ENCODE measurements at regions not wholly inside any gene's neighbourhood (a gene's known extent, or its start where the extent isn't known, plus 50 kb on each side); places are given as distances from the start of the nearest gene placed in this dataset.

GRCh38 chr1:172957491-172957890 is 93.2 kb downstream of the TNFSF18 start:
- no peak for DNase-seq

GRCh38 chr1:172959571-172959970 is 91.2 kb downstream of the TNFSF18 start:
- no peak for DNase-seq

GRCh38 chr1:172960019-172960418 is 90.7 kb downstream of the TNFSF18 start:
- DNase-seq = no peak

GRCh38 chr1:172960454-172961208 is 90.1 kb downstream of the TNFSF18 start:
- DNase-seq = no peak

GRCh38 chr1:172964864-172965263 is 85.9 kb downstream of the TNFSF18 start:
- DNase-seq = no peak

GRCh38 chr1:172966844-172967540 is 83.7 kb downstream of the TNFSF18 start:
- no peak for DNase-seq

GRCh38 chr1:172967936-172968335 is 82.8 kb downstream of the TNFSF18 start:
- no peak for DNase-seq

- DNase-seq = no peak
These were observed 81.1 kb downstream of the TNFSF18 start for GRCh38 chr1:172969611-172970010.

- no peak for DNase-seq
These were observed 80.6 kb downstream of the TNFSF18 start for GRCh38 chr1:172970186-172970585.

- no peak for DNase-seq
These were observed 79.5 kb downstream of the TNFSF18 start for GRCh38 chr1:172971241-172971640.

- no peak for DNase-seq
These were observed 78.5 kb downstream of the TNFSF18 start for GRCh38 chr1:172972258-172972657.

GRCh38 chr1:172973424-172973823 is 77.3 kb downstream of the TNFSF18 start:
- no peak for DNase-seq

GRCh38 chr1:172976222-172977041 is 74.3 kb downstream of the TNFSF18 start:
- DNase-seq = no peak

GRCh38 chr1:172977296-172978017 is 73.3 kb downstream of the TNFSF18 start:
- no peak for DNase-seq

- no peak for DNase-seq
These were observed 72.1 kb downstream of the TNFSF18 start for GRCh38 chr1:172978595-172978994.

GRCh38 chr1:172979828-172980227 is 70.9 kb downstream of the TNFSF18 start:
- no peak for DNase-seq

GRCh38 chr1:172980456-172980855 is 70.3 kb downstream of the TNFSF18 start:
- DNase-seq = no peak

- no peak for DNase-seq
These were observed 69.8 kb downstream of the TNFSF18 start for GRCh38 chr1:172980971-172981370.
